Hepatocyte (in vitro differentiated cells): ENCODE measurements at regions not wholly inside any gene's neighbourhood (a gene's known extent, or its start where the extent isn't known, plus 50 kb on each side); places are given as distances from the start of the nearest gene placed in this dataset.

ENCODE experiments used
- DNase-seq: peaks from one replicate; pipeline ENCODE4 v3.0.0-alpha.2; 2016; ENCODE audit warnings: low spot score
- H2AFZ ChIP-seq: fragments of 200-600 bp; sonication (generic); 2 replicates; pipeline ENCODE4 v1.6.0; 2016; ENCODE audit warnings: antibody characterized with exemption, mild to moderate bottlenecking
- H3K27ac ChIP-seq: fragments of 200-600 bp; sonication (generic); 2 replicates; pipeline ENCODE4 v1.5.1; 2016; ENCODE audit warnings: mild to moderate bottlenecking
- H3K27me3 ChIP-seq: fragments of 200-600 bp; sonication (generic); 2 replicates; pipeline ENCODE4 v1.6.1; 2016
- H3K36me3 ChIP-seq: fragments of 200-600 bp; sonication (generic); replicated peaks from 2 replicates; pipeline ENCODE4 v1.5.1; 2016; ENCODE audit warnings: low read depth; ENCODE audit not compliant: insufficient read depth
- H3K4me1 ChIP-seq: fragments of 200-600 bp; sonication (generic); 2 replicates; pipeline ENCODE4 v1.5.1; 2016; ENCODE audit warnings: mild to moderate bottlenecking, moderate library complexity; ENCODE audit not compliant: insufficient read depth
- H3K4me2 ChIP-seq: fragments of 200-600 bp; sonication (generic); 2 replicates; pipeline ENCODE4 v1.6.0; 2016
- H3K4me3 ChIP-seq: fragments of 200-600 bp; sonication (generic); 2 replicates; pipeline ENCODE4 v1.5.1; 2016; ENCODE audit warnings: mild to moderate bottlenecking
- H3K79me2 ChIP-seq: fragments of 200-600 bp; sonication (generic); 2 replicates; pipeline ENCODE4 v1.6.0; 2017; ENCODE audit warnings: mild to moderate bottlenecking
- H3K9me2 ChIP-seq: fragments of 200-600 bp; sonication (generic); replicated peaks from 2 replicates; pipeline ENCODE4 v1.6.0; 2017; ENCODE audit warnings: mild to moderate bottlenecking; ENCODE audit not compliant: insufficient read depth
- H3K9me3 ChIP-seq: fragments of 200-600 bp; sonication (generic); 2 replicates; pipeline ENCODE4 v1.5.1; 2016; ENCODE audit warnings: low read depth, mild to moderate bottlenecking
- H4K20me1 ChIP-seq: fragments of 200-600 bp; sonication (generic); 2 replicates; pipeline ENCODE4 v1.6.0; 2016; ENCODE audit warnings: mild to moderate bottlenecking; ENCODE audit not compliant: insufficient read depth, poor library complexity, severe bottlenecking
- CTCF ChIP-seq: fragments of 200-600 bp; sonication (generic); IDR thresholded peaks from 2 replicates; pipeline ENCODE4 v1.5.1; 2016; ENCODE audit warnings: antibody characterized with exemption, mild to moderate bottlenecking; ENCODE audit not compliant: poor library complexity
- EZH2 ChIP-seq: fragments of 200-600 bp; sonication (generic); IDR thresholded peaks from 2 replicates; pipeline ENCODE4 v1.6.1; 2016; ENCODE audit warnings: antibody characterized with exemption, mild to moderate bottlenecking, borderline replicate concordance
- EZH2phosphoT487 ChIP-seq: fragments of 200-600 bp; sonication (generic); IDR thresholded peaks from one replicate; pipeline ENCODE4 v1.6.1; 2018; ENCODE audit warnings: antibody characterized with exemption, mild to moderate bottlenecking, low read depth, moderate library complexity; ENCODE audit not compliant: unreplicated experiment, severe bottlenecking
- WGBS: methylation state at CpG from one replicate; pipeline ENCODE4 v1.1.6; 2016; ENCODE audit warnings: low lambda C conversion rate; ENCODE audit errors: missing lambda C conversion rate; 5-methylcytosine and 5-hydroxymethylcytosine counted together

- no peak overlapping the region for H2AFZ ChIP-seq
- no peaks in the 10 kb centered on the region for H4K20me1 ChIP-seq
- WGBS, result 89% methylated on average over 2 of the region's 2 CpGs
Measured at GRCh38 chr2:142484111-142484510, 353.3 kb upstream of the LRP1B start.

GRCh38 chr2:142483653-142484052 is 352.8 kb upstream of the LRP1B start:
- Histone ChIP-seq H3K79me2 (no peaks in the 10 kb centered on the region), H3K9me2 (no peaks in the 10 kb centered on the region), H3K4me2 (no peak overlapping the region), H3K27me3 (no peaks in the 10 kb centered on the region), H2AFZ (no peak overlapping the region), H3K4me3 (no peak overlapping the region), H3K36me3 (no peaks in the 10 kb centered on the region), H3K4me1 (no peaks in the 10 kb centered on the region), H4K20me1 (no peaks in the 10 kb centered on the region), H3K27ac (no peak overlapping the region), H3K9me3 (no peaks in the 10 kb centered on the region)
- TF ChIP-seq EZH2phosphoT487 (no peak), CTCF (no peak), EZH2 (no peak)
- WGBS, result 86% methylated on average over 1 of the region's 1 CpG
- no peak for DNase-seq

More at GRCh38 chr2:142484111-142484510, 353.3 kb upstream of the LRP1B start:
- H3K27ac ChIP-seq, result no peak overlapping the region
- H3K9me3 ChIP-seq, result no peaks in the 10 kb centered on the region
- H3K4me2 ChIP-seq, result no peak overlapping the region
- H3K4me1 ChIP-seq, result no peaks in the 10 kb centered on the region
- H3K4me3 ChIP-seq, result no peak overlapping the region
- H3K27me3 ChIP-seq, result no peaks in the 10 kb centered on the region
- TF ChIP-seq CTCF (no peak), EZH2phosphoT487 (no peak), EZH2 (no peak)
- H3K36me3 ChIP-seq, result no peaks in the 10 kb centered on the region
- H3K9me2 ChIP-seq, result no peaks in the 10 kb centered on the region
- no peak for DNase-seq
- H3K79me2 ChIP-seq, result no peaks in the 10 kb centered on the region

GRCh38 chr2:142478206-142478605 is 347.4 kb upstream of the LRP1B start:
- 66% methylated on average over 2 of the region's 2 CpGs for WGBS
- H3K4me1 ChIP-seq, result no peaks in the 10 kb centered on the region

More at GRCh38 chr2:142478206-142478605, 347.4 kb upstream of the LRP1B start:
- no peaks in the 10 kb centered on the region for H4K20me1 ChIP-seq
- H3K9me3 ChIP-seq, result no peaks in the 10 kb centered on the region
- TF ChIP-seq CTCF, result no peak
- no peak for TF ChIP-seq EZH2
- no peak for TF ChIP-seq EZH2phosphoT487
- no peak overlapping the region for H3K4me3 ChIP-seq
- H2AFZ ChIP-seq, result no peak overlapping the region
- H3K9me2 ChIP-seq, result no peaks in the 10 kb centered on the region
- H3K79me2 ChIP-seq, result no peaks in the 10 kb centered on the region
- DNase-seq, result no peak
- H3K27me3 ChIP-seq, result no peaks in the 10 kb centered on the region
- no peaks in the 10 kb centered on the region for H3K36me3 ChIP-seq
- no peak overlapping the region for H3K27ac ChIP-seq
- H3K4me2 ChIP-seq, result no peak overlapping the region
